ENCODE measurements at regions not wholly inside any gene's neighbourhood (a gene's known extent, or its start where the extent isn't known, plus 50 kb on each side); places are given as distances from the start of the nearest gene placed in this dataset.

- H3K4me1 ChIP-seq (ENCODE audit: control insufficient read depth in 1 of 2, insufficient read depth in 2 of 2, low read length in 2 of 2), result peaks cover 0 to 5% of the 10 kb centered on the region in 2 donors
- H3K9ac ChIP-seq (ENCODE audit: low read depth in 1 of 2, low read length in 2 of 2), result no peak overlapping the region
- H3K4me3 ChIP-seq (ENCODE audit: low read depth in 1 of 2, low read length in 2 of 2), result no peak overlapping the region
- H3K27me3 ChIP-seq (ENCODE audit: control insufficient read depth in 1 of 2, insufficient read depth in 2 of 2, low read length in 2 of 2), result no peaks in the 10 kb centered on the region
- H3K9me3 ChIP-seq (ENCODE audit: control insufficient read depth in 1 of 2, low read length in 2 of 2), result no peaks in the 10 kb centered on the region
- H3K36me3 ChIP-seq (ENCODE audit: control insufficient read depth in 1 of 2, insufficient read depth in 2 of 2, low read length in 2 of 2), result no peaks in the 10 kb centered on the region
- no peak overlapping the region for H3K27ac ChIP-seq (ENCODE audit: low read depth, low read length)
Observed at GRCh38 chr21:31409831-31410487, 65.9 kb upstream of the TIAM1 start.

DNA sequence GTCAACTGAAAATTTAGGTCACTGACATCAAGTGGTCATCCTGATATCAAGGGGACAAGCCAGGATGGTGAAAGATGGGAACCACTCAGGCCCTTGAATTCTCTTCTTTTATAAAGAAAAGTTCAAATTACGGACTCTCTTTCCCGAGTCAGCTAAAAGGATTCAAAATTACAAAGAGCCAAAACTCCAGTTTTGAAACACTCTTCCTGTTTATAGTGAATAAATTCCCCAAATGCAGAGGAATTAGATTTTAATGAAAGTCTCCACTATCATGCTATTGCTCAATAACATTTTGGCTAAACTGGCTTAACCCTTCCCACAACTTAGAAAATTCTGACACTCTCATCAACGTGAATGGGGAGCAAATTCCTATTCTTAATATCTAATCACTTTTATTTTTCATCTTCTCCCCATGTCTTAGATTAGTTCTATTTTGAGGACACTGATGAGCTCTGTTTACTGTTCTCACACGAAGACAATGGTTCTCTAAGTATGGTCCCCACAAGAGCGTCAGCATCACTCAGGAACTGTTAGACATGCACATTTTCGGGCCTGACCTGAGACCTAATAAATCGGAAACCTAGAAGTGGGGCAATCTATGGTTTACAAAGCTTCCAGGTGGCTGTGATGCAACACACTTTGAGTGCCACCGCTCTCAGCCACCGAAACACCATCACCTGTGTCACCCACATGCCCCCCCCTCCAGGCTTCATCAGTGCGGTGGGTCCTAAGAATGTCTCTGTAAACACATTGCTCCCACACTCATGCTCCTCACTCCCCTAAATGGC lies 64.4 kb upstream of the TIAM1 start:
- no peaks in the 10 kb centered on the region for H3K36me3 ChIP-seq (ENCODE audit: control insufficient read depth in 1 of 2, insufficient read depth in 2 of 2, low read length in 2 of 2)
- no peaks in the 10 kb centered on the region for H3K27me3 ChIP-seq (ENCODE audit: control insufficient read depth in 1 of 2, insufficient read depth in 2 of 2, low read length in 2 of 2)
- peaks cover 0 to 5% of the 10 kb centered on the region in 2 donors for H3K4me1 ChIP-seq (ENCODE audit: control insufficient read depth in 1 of 2, insufficient read depth in 2 of 2, low read length in 2 of 2)
- no peak overlapping the region for H3K27ac ChIP-seq (ENCODE audit: low read depth, low read length)
- H3K4me3 ChIP-seq (ENCODE audit: low read depth in 1 of 2, low read length in 2 of 2), result no peak overlapping the region
- no peaks in the 10 kb centered on the region for H3K9me3 ChIP-seq (ENCODE audit: control insufficient read depth in 1 of 2, low read length in 2 of 2)
- no peak overlapping the region for H3K9ac ChIP-seq (ENCODE audit: low read depth in 1 of 2, low read length in 2 of 2)

GRCh38 chr21:31406510-31406909 lies 62.4 kb upstream of the TIAM1 start:
- H3K36me3 ChIP-seq (ENCODE audit: control insufficient read depth in 1 of 2, insufficient read depth in 2 of 2, low read length in 2 of 2), result no peaks in the 10 kb centered on the region
- H3K27me3 ChIP-seq (ENCODE audit: control insufficient read depth in 1 of 2, insufficient read depth in 2 of 2, low read length in 2 of 2), result no peaks in the 10 kb centered on the region
- H3K4me3 ChIP-seq (ENCODE audit: low read depth in 1 of 2, low read length in 2 of 2), result no peak overlapping the region
- H3K27ac ChIP-seq (ENCODE audit: low read depth, low read length), result no peak overlapping the region
- H3K9me3 ChIP-seq (ENCODE audit: control insufficient read depth in 1 of 2, low read length in 2 of 2), result no peaks in the 10 kb centered on the region
- H3K4me1 ChIP-seq (ENCODE audit: control insufficient read depth in 1 of 2, insufficient read depth in 2 of 2, low read length in 2 of 2), result peaks cover 0 to 5% of the 10 kb centered on the region in 2 donors
- H3K9ac ChIP-seq (ENCODE audit: low read depth in 1 of 2, low read length in 2 of 2), result no peak overlapping the region

DNA sequence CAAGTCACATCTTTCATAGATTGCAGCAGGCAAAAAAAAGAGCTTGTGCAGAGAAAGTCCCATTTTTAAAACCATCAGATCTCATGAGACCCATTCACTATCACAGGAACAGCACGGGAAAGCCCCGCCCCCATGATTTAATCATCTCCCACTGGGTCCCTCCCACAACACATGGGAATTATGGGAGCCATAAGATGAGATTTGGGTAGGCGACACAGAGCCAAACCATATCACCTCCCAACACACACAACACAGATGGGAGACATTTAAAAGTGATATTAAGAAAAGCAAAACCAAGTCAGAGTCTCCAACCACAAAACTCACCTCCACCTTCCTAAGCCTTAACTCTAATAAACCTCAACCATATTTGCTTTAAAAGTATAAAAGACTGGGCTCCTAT lies 61.5 kb upstream of the TIAM1 start:
- peaks cover 0 to 5% of the 10 kb centered on the region in 2 donors for H3K4me1 ChIP-seq (ENCODE audit: control insufficient read depth in 1 of 2, insufficient read depth in 2 of 2, low read length in 2 of 2)

GRCh38 chr21:31403596-31404333 lies 59.7 kb upstream of the TIAM1 start:
- H3K4me1 ChIP-seq (ENCODE audit: control insufficient read depth in 1 of 2, insufficient read depth in 2 of 2, low read length in 2 of 2), result no peaks in the 10 kb centered on the region
- no peaks in the 10 kb centered on the region for H3K27me3 ChIP-seq (ENCODE audit: control insufficient read depth in 1 of 2, insufficient read depth in 2 of 2, low read length in 2 of 2)
- H3K9ac ChIP-seq (ENCODE audit: low read depth in 1 of 2, low read length in 2 of 2), result no peak overlapping the region
- no peaks in the 10 kb centered on the region for H3K36me3 ChIP-seq (ENCODE audit: control insufficient read depth in 1 of 2, insufficient read depth in 2 of 2, low read length in 2 of 2)
- H3K4me3 ChIP-seq (ENCODE audit: low read depth in 1 of 2, low read length in 2 of 2), result no peak overlapping the region
- no peaks in the 10 kb centered on the region for H3K9me3 ChIP-seq (ENCODE audit: control insufficient read depth in 1 of 2, low read length in 2 of 2)
- no peak overlapping the region for H3K27ac ChIP-seq (ENCODE audit: low read depth, low read length)

More for the DNA sequence above, 61.5 kb upstream of the TIAM1 start:
- Histone ChIP-seq H3K9ac (ENCODE audit: low read depth in 1 of 2, low read length in 2 of 2) (no peak overlapping the region), H3K36me3 (ENCODE audit: control insufficient read depth in 1 of 2, insufficient read depth in 2 of 2, low read length in 2 of 2) (no peaks in the 10 kb centered on the region), H3K4me3 (ENCODE audit: low read depth in 1 of 2, low read length in 2 of 2) (no peak overlapping the region), H3K27ac (ENCODE audit: low read depth, low read length) (no peak overlapping the region), H3K27me3 (ENCODE audit: control insufficient read depth in 1 of 2, insufficient read depth in 2 of 2, low read length in 2 of 2) (no peaks in the 10 kb centered on the region), H3K9me3 (ENCODE audit: control insufficient read depth in 1 of 2, low read length in 2 of 2) (no peaks in the 10 kb centered on the region)

DNA sequence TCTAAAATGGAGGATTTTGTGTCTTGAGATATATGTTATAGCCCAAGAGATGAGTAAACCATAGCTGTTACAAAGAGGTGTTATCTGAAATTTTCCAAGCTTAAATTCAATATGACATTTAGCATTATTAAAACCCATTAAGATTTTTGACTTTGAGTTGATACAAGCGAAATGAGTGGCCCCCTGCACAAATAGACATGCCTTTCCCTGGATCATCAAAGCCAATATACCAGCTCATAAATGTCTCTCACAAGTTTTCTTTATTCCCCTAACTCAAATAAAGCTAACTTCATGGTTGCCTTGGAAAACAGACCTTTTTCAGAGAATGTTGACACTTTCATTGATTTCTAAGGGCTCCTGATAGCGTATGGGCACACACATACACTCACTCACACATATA lies 55.5 kb upstream of the TIAM1 start:
- no peak overlapping the region for H3K27ac ChIP-seq (ENCODE audit: low read depth, low read length)
- no peaks in the 10 kb centered on the region for H3K9me3 ChIP-seq (ENCODE audit: control insufficient read depth in 1 of 2, low read length in 2 of 2)
- no peaks in the 10 kb centered on the region for H3K27me3 ChIP-seq (ENCODE audit: control insufficient read depth in 1 of 2, insufficient read depth in 2 of 2, low read length in 2 of 2)
- H3K4me1 ChIP-seq (ENCODE audit: control insufficient read depth in 1 of 2, insufficient read depth in 2 of 2, low read length in 2 of 2), result no peaks in the 10 kb centered on the region
- no peaks in the 10 kb centered on the region for H3K36me3 ChIP-seq (ENCODE audit: control insufficient read depth in 1 of 2, insufficient read depth in 2 of 2, low read length in 2 of 2)
- no peak overlapping the region for H3K4me3 ChIP-seq (ENCODE audit: low read depth in 1 of 2, low read length in 2 of 2)
- H3K9ac ChIP-seq (ENCODE audit: low read depth in 1 of 2, low read length in 2 of 2), result no peak overlapping the region

DNA sequence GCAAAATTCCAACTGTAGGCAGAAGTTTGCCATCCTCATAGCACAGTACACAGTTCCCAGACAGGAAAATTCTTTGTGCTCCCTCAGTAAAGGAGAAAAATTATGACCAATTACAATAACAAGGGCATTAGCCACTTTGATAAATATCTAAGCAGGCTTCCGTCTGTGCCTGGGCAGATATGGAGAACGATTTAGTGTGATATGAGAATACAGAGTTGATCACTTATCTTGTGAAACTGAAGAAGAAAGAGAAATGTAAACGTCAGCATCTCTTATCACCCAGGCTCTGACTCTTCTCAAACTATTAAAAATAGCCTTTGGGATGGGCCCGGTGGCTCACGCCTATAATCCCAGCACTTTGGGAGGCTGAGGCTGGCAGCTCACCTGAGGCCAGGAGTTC lies 54.5 kb upstream of the TIAM1 start:
- Histone ChIP-seq H3K27me3 (ENCODE audit: control insufficient read depth in 1 of 2, insufficient read depth in 2 of 2, low read length in 2 of 2) (no peaks in the 10 kb centered on the region), H3K27ac (ENCODE audit: low read depth, low read length) (no peak overlapping the region), H3K4me3 (ENCODE audit: low read depth in 1 of 2, low read length in 2 of 2) (no peak overlapping the region), H3K9me3 (ENCODE audit: control insufficient read depth in 1 of 2, low read length in 2 of 2) (no peaks in the 10 kb centered on the region), H3K4me1 (ENCODE audit: control insufficient read depth in 1 of 2, insufficient read depth in 2 of 2, low read length in 2 of 2) (no peaks in the 10 kb centered on the region), H3K36me3 (ENCODE audit: control insufficient read depth in 1 of 2, insufficient read depth in 2 of 2, low read length in 2 of 2) (no peaks in the 10 kb centered on the region), H3K9ac (ENCODE audit: low read depth in 1 of 2, low read length in 2 of 2) (no peak overlapping the region)

GRCh38 chr21:31397939-31398338 lies 53.9 kb upstream of the TIAM1 start:
- Histone ChIP-seq H3K4me3 (ENCODE audit: low read depth in 1 of 2, low read length in 2 of 2) (no peak overlapping the region), H3K9me3 (ENCODE audit: control insufficient read depth in 1 of 2, low read length in 2 of 2) (no peaks in the 10 kb centered on the region), H3K27ac (ENCODE audit: low read depth, low read length) (no peak overlapping the region), H3K4me1 (ENCODE audit: control insufficient read depth in 1 of 2, insufficient read depth in 2 of 2, low read length in 2 of 2) (no peaks in the 10 kb centered on the region), H3K9ac (ENCODE audit: low read depth in 1 of 2, low read length in 2 of 2) (no peak overlapping the region), H3K27me3 (ENCODE audit: control insufficient read depth in 1 of 2, insufficient read depth in 2 of 2, low read length in 2 of 2) (no peaks in the 10 kb centered on the region), H3K36me3 (ENCODE audit: control insufficient read depth in 1 of 2, insufficient read depth in 2 of 2, low read length in 2 of 2) (no peaks in the 10 kb centered on the region)

DNA sequence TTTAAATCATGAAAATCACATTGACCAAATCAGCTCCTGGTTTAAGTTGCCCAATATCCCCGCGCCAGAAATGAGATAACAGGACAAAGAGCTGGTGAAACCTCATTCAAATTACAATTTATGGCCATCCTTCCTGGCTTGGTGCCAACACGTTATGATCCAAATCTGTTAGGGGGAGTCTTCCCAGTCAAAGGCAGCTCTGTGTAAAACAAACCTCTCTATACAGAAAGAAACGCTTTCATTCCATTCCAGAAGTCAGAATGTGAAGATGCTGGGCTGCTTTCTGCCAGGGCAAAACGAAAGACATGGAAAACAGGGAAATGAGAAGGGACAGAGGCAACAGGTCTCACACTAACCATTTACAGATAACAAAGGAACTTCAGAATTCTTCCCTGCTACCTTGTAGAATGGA lies 53.5 kb upstream of the TIAM1 start:
- H3K9ac ChIP-seq (ENCODE audit: low read depth in 1 of 2, low read length in 2 of 2), result no peak overlapping the region
- no peak overlapping the region for H3K27ac ChIP-seq (ENCODE audit: low read depth, low read length)
- no peaks in the 10 kb centered on the region for H3K4me1 ChIP-seq (ENCODE audit: control insufficient read depth in 1 of 2, insufficient read depth in 2 of 2, low read length in 2 of 2)
- H3K9me3 ChIP-seq (ENCODE audit: control insufficient read depth in 1 of 2, low read length in 2 of 2), result no peaks in the 10 kb centered on the region
- H3K36me3 ChIP-seq (ENCODE audit: control insufficient read depth in 1 of 2, insufficient read depth in 2 of 2, low read length in 2 of 2), result no peaks in the 10 kb centered on the region
- no peaks in the 10 kb centered on the region for H3K27me3 ChIP-seq (ENCODE audit: control insufficient read depth in 1 of 2, insufficient read depth in 2 of 2, low read length in 2 of 2)
- peak overlapping the region in 1 of 2 donors; percentile 16 for H3K4me3 ChIP-seq (ENCODE audit: low read depth in 1 of 2, low read length in 2 of 2)

- H3K27ac ChIP-seq (ENCODE audit: low read depth, low read length), result no peak overlapping the region
- no peaks in the 10 kb centered on the region for H3K27me3 ChIP-seq (ENCODE audit: control insufficient read depth in 1 of 2, insufficient read depth in 2 of 2, low read length in 2 of 2)
- H3K4me3 ChIP-seq (ENCODE audit: low read depth in 1 of 2, low read length in 2 of 2), result no peak overlapping the region
- H3K9me3 ChIP-seq (ENCODE audit: control insufficient read depth in 1 of 2, low read length in 2 of 2), result no peaks in the 10 kb centered on the region
- H3K9ac ChIP-seq (ENCODE audit: low read depth in 1 of 2, low read length in 2 of 2), result no peak overlapping the region
- H3K36me3 ChIP-seq (ENCODE audit: control insufficient read depth in 1 of 2, insufficient read depth in 2 of 2, low read length in 2 of 2), result no peaks in the 10 kb centered on the region
- no peaks in the 10 kb centered on the region for H3K4me1 ChIP-seq (ENCODE audit: control insufficient read depth in 1 of 2, insufficient read depth in 2 of 2, low read length in 2 of 2)
Observed at GRCh38 chr21:31397030-31397429, 53.0 kb upstream of the TIAM1 start.

Measured in duodenal mucosa (tissue), 2 donors.